Keratinocyte (primary cell): ENCODE measurements at regions not wholly inside any gene's neighbourhood (a gene's known extent, or its start where the extent isn't known, plus 50 kb on each side); places are given as distances from the start of the nearest gene placed in this dataset.

Experiments used
- DNase-seq: peaks from one replicate; pipeline ENCODE4 v3.0.0-alpha.2; 2011; ENCODE audit warnings: low read depth, missing footprints, low spot score
- FAIRE-seq: peaks from 2 replicates; lab custom pipeline; 2011; peaks lifted over from hg19 to GRCh38; lab: Jason Lieb, UNC
- H2AFZ ChIP-seq: 2 replicates; pipeline ENCODE4 v1.6.0; 2012; ENCODE audit warnings: low read length, control low read depth, inconsistent platforms; ENCODE audit not compliant: control insufficient read depth
- H3K27ac ChIP-seq: 2 replicates; pipeline ENCODE4 v1.5.1; 2011; ENCODE audit warnings: low read length; ENCODE audit not compliant: control insufficient read depth, insufficient read depth
- H3K27me3 ChIP-seq: 3 replicates; pipeline ENCODE4 v1.6.0; 2011; ENCODE audit warnings: low read length; ENCODE audit not compliant: control insufficient read depth, insufficient read depth; ENCODE audit errors: extremely low read depth
- H3K36me3 ChIP-seq, 2 experiments: 2 replicates in 1 of 2; 3 replicates in 1 of 2; pipeline ENCODE4 v1.5.1; 2011; ENCODE audit warnings: low read length in 2 of 2, mild to moderate bottlenecking in 1 of 2; ENCODE audit not compliant: control insufficient read depth in 2 of 2, insufficient read depth in 2 of 2; ENCODE audit errors: extremely low read depth in 1 of 2
- H3K4me1 ChIP-seq: 3 replicates; pipeline ENCODE4 v1.5.1; 2011; ENCODE audit warnings: low read length; ENCODE audit not compliant: control insufficient read depth, insufficient read depth; ENCODE audit errors: extremely low read depth
- H3K4me2 ChIP-seq: 3 replicates; pipeline ENCODE4 v1.6.0; 2011; ENCODE audit warnings: low read depth, low read length; ENCODE audit not compliant: control insufficient read depth, insufficient read depth; ENCODE audit errors: extremely low read depth
- H3K4me3 ChIP-seq, 3 experiments: fragments of 200-600 bp in 1 of 3; sonication (generic) in 1 of 3; 2 replicates in 2 of 3; 3 replicates in 1 of 3; pipeline ENCODE4 v1.5.1; 2011 to 2016; ENCODE audit warnings: low read length in 3 of 3, mild to moderate bottlenecking in 3 of 3, control low read depth in 2 of 3, inconsistent platforms in 1 of 3, low read depth in 1 of 3, mixed read lengths in 1 of 3, mixed run types in 1 of 3, moderate library complexity in 1 of 3; ENCODE audit not compliant: control insufficient read depth in 2 of 3, insufficient read depth in 2 of 3; ENCODE audit errors: extremely low read depth in 1 of 3
- H3K79me2 ChIP-seq: 2 replicates; pipeline ENCODE4 v1.6.0; 2012; ENCODE audit warnings: low read length; ENCODE audit not compliant: control insufficient read depth, insufficient read depth
- H3K9ac ChIP-seq: 3 replicates; pipeline ENCODE4 v1.6.0; 2011; ENCODE audit warnings: low read length; ENCODE audit not compliant: control insufficient read depth, insufficient read depth; ENCODE audit errors: extremely low read depth
- H3K9me1 ChIP-seq: 3 replicates; pipeline ENCODE4 v1.6.0; 2011; ENCODE audit warnings: low read length; ENCODE audit not compliant: control insufficient read depth, insufficient read depth; ENCODE audit errors: extremely low read depth
- H3K9me3 ChIP-seq: 2 replicates; pipeline ENCODE4 v1.5.1; 2012; ENCODE audit warnings: low read depth, low read length; ENCODE audit not compliant: control insufficient read depth
- H4K20me1 ChIP-seq: 3 replicates; pipeline ENCODE4 v1.6.0; 2011; ENCODE audit warnings: low read length; ENCODE audit not compliant: control insufficient read depth, insufficient read depth; ENCODE audit errors: extremely low read depth
- CTCF ChIP-seq, 3 experiments: IDR thresholded peaks in 1 of 3; conservative IDR thresholded peaks in 1 of 3; optimal IDR thresholded peaks in 1 of 3; 2 replicates in 2 of 3; 3 replicates in 1 of 3; pipeline versions ENCODE3 to v1.5.1; 2011; ENCODE audit warnings: low read length in 3 of 3, mild to moderate bottlenecking in 3 of 3, moderate library complexity in 2 of 3, control low read depth in 1 of 3, inconsistent platforms in 1 of 3; ENCODE audit not compliant: insufficient read depth in 2 of 3; ENCODE audit errors: extremely low read depth in 1 of 3
- EZH2 ChIP-seq: IDR thresholded peaks from one replicate; pipeline ENCODE4 v1.6.1; 2012; ENCODE audit warnings: inconsistent platforms, mild to moderate bottlenecking, low read length, moderate library complexity
- dilution Hi-C: fragments of 300-500 bp; cut with MboI; formaldehyde crosslinking; loops from one replicate; pipeline ENCODE4 v1.7.0; 2020; ENCODE audit warnings: low sequenced_read_pairs; ENCODE audit not compliant: extremely low pct_ligation_motif_present

- Histone ChIP-seq H3K36me3 (no peaks in the 10 kb centered on the region), H3K9me3 (no peaks in the 10 kb centered on the region), H4K20me1 (no peaks in the 10 kb centered on the region), H3K9ac (no peak overlapping the region), H3K4me1 (no peaks in the 10 kb centered on the region), H3K4me3 (no peak overlapping the region), H3K79me2 (no peaks in the 10 kb centered on the region), H2AFZ (no peak overlapping the region), H3K27ac (no peak overlapping the region), H3K9me1 (no peaks in the 10 kb centered on the region), H3K4me2 (no peak overlapping the region), H3K27me3 (no peaks in the 10 kb centered on the region)
- TF ChIP-seq CTCF (optimal IDR thresholded peaks at IDR 0.05 in 1 of 3, IDR thresholded peaks at IDR 0.05 in 1 of 3, conservative IDR thresholded peaks at IDR 0.05 in 1 of 3; ENCODE audit: extremely low read depth in 1 of 3, insufficient read depth in 2 of 3, low read length in 3 of 3) (no peak), EZH2 (no peak)
- FAIRE-seq (no peak), DNase-seq (no peak)
- dilution Hi-C loops = no loop called here
Observed at GRCh38 chr17:73998249-73998648, 205.2 kb upstream of the RPL38 start.

- dilution Hi-C loops = no loop called here
- Histone ChIP-seq H2AFZ (no peak overlapping the region), H3K4me1 (no peaks in the 10 kb centered on the region), H3K4me2 (no peak overlapping the region), H3K9me3 (no peaks in the 10 kb centered on the region), H3K79me2 (no peaks in the 10 kb centered on the region), H3K9ac (no peak overlapping the region), H3K4me3 (no peak overlapping the region), H3K9me1 (no peaks in the 10 kb centered on the region), H3K36me3 (no peaks in the 10 kb centered on the region), H4K20me1 (no peaks in the 10 kb centered on the region), H3K27ac (no peak overlapping the region), H3K27me3 (no peaks in the 10 kb centered on the region)
- TF ChIP-seq CTCF (optimal IDR thresholded peaks at IDR 0.05 in 1 of 3, IDR thresholded peaks at IDR 0.05 in 1 of 3, conservative IDR thresholded peaks at IDR 0.05 in 1 of 3; ENCODE audit: extremely low read depth in 1 of 3, insufficient read depth in 2 of 3, low read length in 3 of 3) (peak; percentile 73 to 96 (median 93)), EZH2 (no peak)
- no peak for DNase-seq
- FAIRE-seq = no peak
Observed at GRCh38 chr17:73998653-73999645, 204.5 kb upstream of the RPL38 start.
